ENCODE measurements at regions not wholly inside any gene's neighbourhood (a gene's known extent, or its start where the extent isn't known, plus 50 kb on each side); places are given as distances from the start of the nearest gene placed in this dataset.

DNA sequence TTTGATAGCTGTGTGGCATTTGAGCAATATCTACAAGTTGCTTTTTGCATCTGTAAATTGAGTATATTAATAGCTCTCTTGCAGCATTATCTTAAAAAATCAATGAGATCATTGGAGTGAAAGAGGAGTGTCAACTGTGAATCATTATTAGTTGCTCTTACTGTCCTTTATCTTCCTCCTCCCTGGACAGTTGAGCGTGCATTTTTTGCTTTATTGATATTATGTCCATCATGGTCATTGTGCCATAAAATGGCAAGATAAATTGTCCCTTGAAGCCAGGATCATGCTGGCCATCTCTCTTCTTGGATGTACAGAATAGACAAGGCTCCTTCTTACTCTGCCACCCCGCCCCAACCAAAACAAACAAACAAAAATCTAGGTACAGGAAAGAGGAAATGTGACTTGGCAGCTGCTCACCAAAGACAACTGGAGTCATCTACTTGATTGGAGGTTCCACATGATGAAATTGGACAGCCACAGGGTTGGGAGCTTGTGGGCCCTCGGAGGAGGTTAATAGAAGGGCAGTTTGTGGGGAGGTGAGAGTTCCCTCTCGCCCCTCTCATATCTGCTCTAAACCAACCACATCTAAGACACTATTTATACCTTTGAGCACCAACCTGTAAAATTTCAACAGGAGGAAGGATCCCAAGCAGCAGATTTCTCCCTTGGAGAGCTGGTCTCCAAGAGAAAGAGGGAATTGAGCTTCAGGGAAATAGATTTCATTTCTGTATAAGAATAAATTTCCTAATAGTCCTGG, 252.7 kb downstream of the SKIDA1 start:
- Histone ChIP-seq H3K4me1 (ENCODE audit: insufficient read depth, low read length) (0 out of 2 replicates have a peak, but pooled peaks cover 7% of the 10 kb centered on the region), H3K9me3 (ENCODE audit: control insufficient read depth, insufficient read depth, low read length) (no peaks in the 10 kb centered on the region), H3K36me3 (ENCODE audit: insufficient read depth, low read length) (0 out of 2 replicates have a peak, but pooled peaks cover 6% of the 10 kb centered on the region), H3K9ac (ENCODE audit: low read depth, low read length) (no peak overlapping the region)

- Histone ChIP-seq H3K9me3 (ENCODE audit: control insufficient read depth, insufficient read depth, low read length) (no peaks in the 10 kb centered on the region), H3K4me1 (ENCODE audit: insufficient read depth, low read length) (0 out of 2 replicates have a peak, but pooled peaks cover 7% of the 10 kb centered on the region), H3K36me3 (ENCODE audit: insufficient read depth, low read length) (0 out of 2 replicates have a peak, but pooled peaks cover 2% of the 10 kb centered on the region), H3K9ac (ENCODE audit: low read depth, low read length) (no peak overlapping the region)
These were observed 254.5 kb downstream of the SKIDA1 start for GRCh38 chr10:21270976-21271375.

DNA sequence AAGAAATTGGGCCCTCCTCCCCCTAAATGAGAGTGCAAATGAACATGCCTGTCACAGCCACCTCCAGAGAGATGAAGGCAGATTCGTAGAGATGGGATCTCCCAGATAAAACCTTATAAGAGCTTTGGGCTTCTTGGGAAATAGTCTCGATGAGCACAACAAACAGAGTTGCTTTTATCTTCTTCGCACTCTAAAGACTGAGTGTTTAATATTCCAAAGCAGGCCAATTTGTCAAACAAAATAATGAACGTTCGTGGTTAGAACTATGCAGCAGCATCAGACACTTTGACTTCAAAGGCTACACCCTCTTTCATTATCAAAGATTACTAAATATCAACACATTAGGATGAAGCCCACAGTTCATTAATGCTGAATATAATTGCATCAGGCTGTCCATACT, 256.2 kb downstream of the SKIDA1 start:
- H3K9me3 ChIP-seq (ENCODE audit: control insufficient read depth, insufficient read depth, low read length): no peaks in the 10 kb centered on the region; the same call in 1 of the 2 replicates
- H3K36me3 ChIP-seq (ENCODE audit: insufficient read depth, low read length): no peaks in the 10 kb centered on the region
- H3K9ac ChIP-seq (ENCODE audit: low read depth, low read length): no peak overlapping the region
- H3K4me1 ChIP-seq (ENCODE audit: insufficient read depth, low read length): 0 out of 2 replicates have a peak, but pooled peaks cover 7% of the 10 kb centered on the region

DNA sequence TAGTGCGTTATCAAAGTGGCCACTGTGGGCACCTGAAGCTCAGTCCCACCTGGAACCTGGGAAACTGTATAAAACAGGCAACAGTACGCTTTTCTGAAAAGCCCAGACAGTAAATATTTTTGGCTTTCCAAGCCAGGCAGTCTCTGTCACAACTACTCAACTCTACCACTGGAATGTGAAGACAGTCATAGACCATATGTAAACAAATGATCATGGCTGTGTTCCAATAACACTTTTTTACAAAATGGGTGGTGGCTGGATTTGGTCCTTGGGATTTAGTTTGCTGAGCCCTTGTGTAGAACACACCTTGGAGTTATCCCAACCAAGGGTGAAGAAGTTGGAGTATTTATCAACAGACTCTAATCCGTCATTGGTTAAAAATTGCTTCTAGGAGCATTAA, 259.9 kb downstream of the SKIDA1 start:
- no peaks in the 10 kb centered on the region for H3K36me3 ChIP-seq (ENCODE audit: insufficient read depth, low read length)
- no peak overlapping the region for H3K9ac ChIP-seq (ENCODE audit: low read depth, low read length)
- no peaks in the 10 kb centered on the region; the same call in 1 of the 2 replicates for H3K9me3 ChIP-seq (ENCODE audit: control insufficient read depth, insufficient read depth, low read length)
- H3K4me1 ChIP-seq (ENCODE audit: insufficient read depth, low read length): 0 out of 2 replicates have a peak, but pooled peaks cover 7% of the 10 kb centered on the region

DNA sequence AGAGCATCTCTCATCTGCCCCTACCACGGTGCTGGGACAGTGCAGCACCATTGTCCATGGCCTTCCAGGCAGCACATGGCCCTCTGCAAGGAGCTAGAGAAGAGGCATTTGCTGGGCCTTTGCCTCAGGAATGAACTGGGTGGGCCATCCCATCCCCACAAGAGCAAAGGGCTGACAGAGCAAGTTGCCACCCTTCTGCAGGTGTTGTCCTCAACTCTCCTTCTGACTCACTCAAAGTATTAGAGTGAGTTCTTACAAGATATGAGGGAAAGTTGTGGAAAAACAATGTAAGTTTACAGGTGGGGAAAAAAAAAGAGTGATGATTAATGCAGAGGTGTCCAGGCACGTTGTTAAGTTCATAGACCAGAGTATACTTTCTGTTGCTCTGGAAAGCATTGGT, 261.2 kb downstream of the SKIDA1 start:
- Histone ChIP-seq H3K4me1 (ENCODE audit: insufficient read depth, low read length) (0 out of 2 replicates have a peak, but pooled peaks cover 5% of the 10 kb centered on the region), H3K9ac (ENCODE audit: low read depth, low read length) (no peak overlapping the region), H3K36me3 (ENCODE audit: insufficient read depth, low read length) (no peaks in the 10 kb centered on the region), H3K9me3 (ENCODE audit: control insufficient read depth, insufficient read depth, low read length) (no peaks in the 10 kb centered on the region; the same call in 1 of the 2 replicates)

DNA sequence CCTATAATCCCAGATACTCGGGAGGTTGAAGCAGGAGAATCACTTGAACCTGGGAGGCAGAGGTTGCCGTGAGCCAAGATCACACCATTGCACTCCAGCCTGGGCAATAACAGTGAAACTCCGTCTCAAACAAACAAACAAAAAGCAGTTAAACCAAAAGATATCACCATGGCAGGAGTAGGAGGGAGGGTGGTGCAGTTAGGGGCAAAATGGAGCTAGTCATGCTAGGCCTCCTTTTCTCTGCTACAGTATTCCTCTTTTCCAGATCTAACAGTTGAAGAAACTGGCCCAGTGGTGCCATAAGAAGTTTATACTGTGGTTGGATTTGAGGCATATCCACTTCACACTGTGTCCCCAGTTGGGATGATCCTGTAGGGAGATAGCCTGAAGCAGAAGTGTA, 261.6 kb downstream of the SKIDA1 start:
- Histone ChIP-seq H3K4me1 (ENCODE audit: insufficient read depth, low read length) (0 out of 2 replicates have a peak, but pooled peaks cover under 1% of the 10 kb centered on the region), H3K36me3 (ENCODE audit: insufficient read depth, low read length) (no peaks in the 10 kb centered on the region), H3K9ac (ENCODE audit: low read depth, low read length) (no peak overlapping the region), H3K9me3 (ENCODE audit: control insufficient read depth, insufficient read depth, low read length) (no peaks in the 10 kb centered on the region; the same call in 1 of the 2 replicates)

GRCh38 chr10:21263263-21263803, 262.1 kb downstream of the SKIDA1 start:
- Histone ChIP-seq H3K9ac (ENCODE audit: low read depth, low read length) (no peak overlapping the region), H3K9me3 (ENCODE audit: control insufficient read depth, insufficient read depth, low read length) (no peaks in the 10 kb centered on the region; the same call in 1 of the 2 replicates), H3K4me1 (ENCODE audit: insufficient read depth, low read length) (no peaks in the 10 kb centered on the region), H3K36me3 (ENCODE audit: insufficient read depth, low read length) (no peaks in the 10 kb centered on the region)

DNA sequence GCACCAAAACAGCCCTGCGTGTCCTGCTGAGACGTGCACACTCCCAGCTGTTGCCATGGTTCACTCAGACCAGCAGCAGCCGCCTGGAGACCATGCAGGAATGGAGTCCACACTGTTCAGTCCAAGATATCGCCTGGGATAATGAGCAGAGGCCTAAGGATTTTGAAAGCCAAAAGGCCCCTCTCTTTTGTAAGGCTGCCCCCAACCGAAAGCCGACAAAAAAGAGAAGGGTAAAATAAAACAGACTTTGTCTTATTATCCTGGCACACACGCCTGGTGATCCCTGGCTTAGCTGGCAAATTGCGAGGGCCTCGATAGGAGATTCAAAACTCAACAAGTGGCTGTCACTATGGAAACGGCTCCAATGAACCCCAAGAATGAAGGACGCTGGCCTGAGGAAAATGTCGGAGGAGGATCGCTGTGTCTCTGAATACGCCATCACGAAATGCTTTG, 263.6 kb downstream of the SKIDA1 start:
- no peak overlapping the region for H3K9ac ChIP-seq (ENCODE audit: low read depth, low read length)
- no peaks in the 10 kb centered on the region for H3K4me1 ChIP-seq (ENCODE audit: insufficient read depth, low read length)
- H3K36me3 ChIP-seq (ENCODE audit: insufficient read depth, low read length): no peaks in the 10 kb centered on the region
- H3K9me3 ChIP-seq (ENCODE audit: control insufficient read depth, insufficient read depth, low read length): no peaks in the 10 kb centered on the region; the same call in 1 of the 2 replicates

DNA sequence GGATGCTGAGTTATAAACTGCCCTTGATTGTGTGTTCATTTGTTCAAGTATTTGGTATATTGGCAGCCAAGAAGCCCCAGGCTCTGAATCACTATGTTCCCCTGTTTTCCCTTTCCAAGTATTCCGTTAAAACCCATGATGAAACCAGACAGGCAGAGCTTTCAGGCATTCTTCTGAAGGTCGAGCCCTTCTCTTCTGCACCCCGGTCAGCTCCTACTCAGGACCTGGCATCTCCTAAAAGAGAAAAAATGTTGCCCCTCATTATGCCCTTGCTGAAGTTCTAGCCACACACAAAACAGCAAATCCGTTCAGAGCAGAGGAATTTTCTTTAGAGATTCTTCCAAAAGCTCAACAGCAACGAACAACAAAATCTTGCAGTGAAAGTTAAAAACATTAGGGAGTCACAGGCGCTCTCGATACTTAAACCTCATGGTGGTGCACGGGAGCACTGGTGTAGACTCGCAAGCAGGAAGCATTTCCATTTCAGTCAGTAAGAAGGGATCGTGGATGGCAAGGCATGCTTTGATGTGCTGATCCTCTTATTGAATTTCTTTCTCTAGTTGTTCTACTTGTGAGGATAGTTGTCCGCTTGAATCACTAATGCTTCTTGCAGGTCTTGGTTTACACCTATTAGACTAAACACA, 264.9 kb downstream of the SKIDA1 start:
- no peaks in the 10 kb centered on the region for H3K36me3 ChIP-seq (ENCODE audit: insufficient read depth, low read length)
- no peak overlapping the region for H3K9ac ChIP-seq (ENCODE audit: low read depth, low read length)
- no peaks in the 10 kb centered on the region for H3K4me1 ChIP-seq (ENCODE audit: insufficient read depth, low read length)
- no peaks in the 10 kb centered on the region; the same call in 1 of the 2 replicates for H3K9me3 ChIP-seq (ENCODE audit: control insufficient read depth, insufficient read depth, low read length)

DNA sequence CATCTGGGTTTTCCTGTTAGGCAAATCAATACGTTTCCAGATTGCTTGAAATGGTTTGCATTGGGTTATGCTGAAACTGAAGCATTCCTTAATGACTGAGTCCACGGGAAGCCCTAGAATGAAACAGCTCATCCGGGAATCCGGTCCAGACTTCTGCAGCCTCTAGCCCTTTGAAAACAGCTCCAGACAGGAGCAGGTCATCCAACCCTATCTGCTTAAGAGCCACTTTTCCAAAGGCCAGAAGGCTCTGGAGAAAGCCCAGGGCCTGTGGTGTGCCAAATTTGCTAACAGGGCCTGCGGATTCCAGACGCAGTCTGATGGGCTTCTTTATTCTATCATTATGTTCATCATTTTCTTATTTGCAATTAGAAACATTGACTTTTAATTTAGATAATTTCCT, 265.4 kb downstream of the SKIDA1 start:
- Histone ChIP-seq H3K9ac (ENCODE audit: low read depth, low read length) (no peak overlapping the region), H3K4me1 (ENCODE audit: insufficient read depth, low read length) (no peaks in the 10 kb centered on the region), H3K9me3 (ENCODE audit: control insufficient read depth, insufficient read depth, low read length) (no peaks in the 10 kb centered on the region), H3K36me3 (ENCODE audit: insufficient read depth, low read length) (no peaks in the 10 kb centered on the region)

GRCh38 chr10:21257919-21258318, 267.6 kb downstream of the SKIDA1 start:
- Histone ChIP-seq H3K4me1 (ENCODE audit: insufficient read depth, low read length) (no peaks in the 10 kb centered on the region), H3K9me3 (ENCODE audit: control insufficient read depth, insufficient read depth, low read length) (no peaks in the 10 kb centered on the region), H3K9ac (ENCODE audit: low read depth, low read length) (no peak overlapping the region), H3K36me3 (ENCODE audit: insufficient read depth, low read length) (no peaks in the 10 kb centered on the region)

DNA sequence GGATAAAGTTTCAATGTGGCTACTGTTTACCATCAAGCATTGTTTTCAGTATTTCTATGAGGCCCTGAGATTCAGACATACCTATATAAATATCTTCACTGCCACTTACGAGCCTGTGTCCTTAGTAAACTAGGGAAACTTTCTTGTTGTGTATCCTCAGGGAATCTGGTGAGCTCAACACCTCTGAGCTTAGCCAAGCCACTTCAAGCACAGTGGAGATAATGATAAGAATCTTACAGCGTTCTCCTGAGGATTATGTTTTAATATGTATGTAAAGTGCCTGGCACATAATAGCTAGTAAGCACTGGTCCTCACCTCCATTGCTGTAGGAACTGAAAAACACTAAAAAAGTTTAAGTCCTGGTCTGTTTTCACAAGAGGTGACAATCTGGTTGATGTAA, 268.3 kb downstream of the SKIDA1 start:
- Histone ChIP-seq H3K9ac (ENCODE audit: low read depth, low read length) (no peak overlapping the region), H3K36me3 (ENCODE audit: insufficient read depth, low read length) (no peaks in the 10 kb centered on the region), H3K4me1 (ENCODE audit: insufficient read depth, low read length) (no peaks in the 10 kb centered on the region), H3K9me3 (ENCODE audit: control insufficient read depth, insufficient read depth, low read length) (no peaks in the 10 kb centered on the region)

DNA sequence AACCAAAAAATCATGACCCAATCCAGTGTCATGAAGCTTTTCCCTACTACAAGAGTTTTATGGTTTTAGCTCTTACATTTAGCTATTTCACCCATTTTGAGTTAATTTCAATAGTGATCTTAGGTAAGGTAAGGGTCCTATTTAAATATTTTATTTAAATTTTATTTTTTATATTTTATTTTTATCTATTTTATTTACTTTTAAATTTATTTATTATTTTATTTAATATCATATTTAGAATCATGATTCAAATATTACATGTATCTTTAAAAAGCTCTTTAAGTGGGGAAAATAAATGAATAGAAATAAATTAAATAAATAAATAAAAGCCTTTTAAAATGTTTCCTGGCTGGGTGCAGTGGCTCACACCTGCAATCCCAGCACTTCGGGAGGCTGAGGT, 276.0 kb downstream of the SKIDA1 start:
- H3K36me3 ChIP-seq (ENCODE audit: insufficient read depth, low read length): no peaks in the 10 kb centered on the region
- no peaks in the 10 kb centered on the region for H3K4me1 ChIP-seq (ENCODE audit: insufficient read depth, low read length)
- H3K9ac ChIP-seq (ENCODE audit: low read depth, low read length): no peak overlapping the region
- H3K9me3 ChIP-seq (ENCODE audit: control insufficient read depth, insufficient read depth, low read length): no peaks in the 10 kb centered on the region

- H3K9me3 ChIP-seq (ENCODE audit: control insufficient read depth, insufficient read depth, low read length): no peaks in the 10 kb centered on the region
- H3K9ac ChIP-seq (ENCODE audit: low read depth, low read length): no peak overlapping the region
- H3K36me3 ChIP-seq (ENCODE audit: insufficient read depth, low read length): no peaks in the 10 kb centered on the region
- no peaks in the 10 kb centered on the region for H3K4me1 ChIP-seq (ENCODE audit: insufficient read depth, low read length)
These were observed 277.9 kb downstream of the SKIDA1 start for GRCh38 chr10:21247592-21247991.
